ENCODE measurements at regions not wholly inside any gene's neighbourhood (a gene's known extent, or its start where the extent isn't known, plus 50 kb on each side); places are given as distances from the start of the nearest gene placed in this dataset.

DNA sequence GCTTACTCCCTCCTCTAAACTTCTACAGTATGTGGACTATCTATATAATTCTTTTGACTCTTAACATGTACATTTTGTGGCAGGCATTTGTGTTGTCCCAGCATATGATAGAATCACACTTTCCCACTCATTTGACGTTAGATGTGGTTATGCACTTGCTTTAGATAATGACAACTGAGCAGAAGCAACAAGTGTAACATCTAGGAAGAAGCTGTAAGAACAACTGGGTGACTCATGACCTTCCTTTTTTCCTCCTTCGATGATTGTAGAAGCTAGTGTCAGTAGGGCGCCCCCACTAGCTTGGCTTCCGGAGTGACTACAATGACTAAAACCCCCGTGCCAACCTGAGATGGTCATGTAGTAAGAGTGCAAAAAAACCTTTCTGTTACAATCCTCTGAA, 74.6 kb upstream of the CEP85L start:
- no peak for TF ChIP-seq CTCF (IDR thresholded peaks at IDR 0.05)
- TF ChIP-seq POLR2A (IDR thresholded peaks at IDR 0.05), result no peak
